Left lung (tissue), 4 donors: ENCODE measurements at regions not wholly inside any gene's neighbourhood (a gene's known extent, or its start where the extent isn't known, plus 50 kb on each side); places are given as distances from the start of the nearest gene placed in this dataset.

Source experiments
- ATAC-seq: fragments of 200-7000 bp; cut with Tn5 transposase; one replicate; pipeline ENCODE4 v1.9.1; 2020; ENCODE audit warnings: moderate library complexity
- DNase-seq, 4 donors: peaks; one replicate each; pipeline ENCODE4 v3.0.0-alpha.2; 2013 to 2020
- H3K27ac ChIP-seq, 2 donors: fragments of 200-600 bp; sonication (generic) in 1 of 2; one replicate each; pipeline versions ENCODE4 v1.5.0 to v1.8.0; 2020 to 2021
- H3K27me3 ChIP-seq, 2 donors: fragments of 200-600 bp; sonication (generic) in 1 of 2; one replicate each; pipeline versions ENCODE4 v1.5.0 to v1.8.0; 2020 to 2021
- H3K36me3 ChIP-seq, 2 donors: fragments of 200-600 bp; sonication (generic) in 1 of 2; one replicate each; pipeline versions ENCODE4 v1.5.0 to v1.8.0; 2020 to 2021
- H3K4me1 ChIP-seq, 2 donors: fragments of 200-600 bp; one replicate each; pipeline ENCODE4 v1.8.0; 2021
- H3K4me3 ChIP-seq, 2 donors: fragments of 200-600 bp; sonication (generic) in 1 of 2; one replicate each; pipeline versions ENCODE4 v1.5.0 to v1.8.0; 2020 to 2021; ENCODE audit warnings: mild to moderate bottlenecking in 1 of 2
- H3K9me3 ChIP-seq, 2 donors: fragments of 200-600 bp; sonication (generic) in 1 of 2; one replicate each; pipeline versions ENCODE4 v1.5.0 to v1.8.0; 2020 to 2021
- CTCF ChIP-seq, 2 donors: fragments of 200-600 bp; sonication (generic) in 1 of 2; IDR thresholded peaks; one replicate each; pipeline versions ENCODE4 v1.5.0 to v1.8.0; 2021; ENCODE audit warnings: antibody characterized with exemption in 2 of 2
- intact Hi-C, 2 donors: fragments of 100-400 bp; cut with DNase I; formaldehyde crosslinking; loops; one replicate each; pipeline versions ENCODE4 v1.11.2 to v1.14.2; 2022
- donor health status: DM: no; HTN: yes; CAD: no.
- donor health status: DM: no; HTN: no; CAD: no.

GRCh38 chr6:156337801-156338200 is 439.4 kb upstream of the ARID1B start:
- no peak overlapping the region for H3K4me3 ChIP-seq
- ATAC-seq (no peak), DNase-seq (no peak)
- H3K27me3 ChIP-seq = no peaks in the 10 kb centered on the region
- H3K4me1 ChIP-seq = no peaks in the 10 kb centered on the region
- H3K36me3 ChIP-seq = no peaks in the 10 kb centered on the region
- TF ChIP-seq CTCF (IDR thresholded peaks at IDR 0.05) = no peak
- intact Hi-C loops = no loop called here
- no peak overlapping the region for H3K27ac ChIP-seq
- peaks cover 0 to 5% of the 10 kb centered on the region in 2 donors for H3K9me3 ChIP-seq

GRCh38 chr6:156336733-156337132 is 440.4 kb upstream of the ARID1B start:
- intact Hi-C loops = no loop called here
- H3K27ac ChIP-seq = no peak overlapping the region
- H3K4me1 ChIP-seq = no peaks in the 10 kb centered on the region
- H3K4me3 ChIP-seq = no peak overlapping the region
- peaks cover 0 to 16% of the 10 kb centered on the region in 2 donors for H3K9me3 ChIP-seq
- ATAC-seq (no peak), DNase-seq (no peak)
- H3K36me3 ChIP-seq = no peaks in the 10 kb centered on the region
- TF ChIP-seq CTCF (IDR thresholded peaks at IDR 0.05) = no peak
- no peaks in the 10 kb centered on the region for H3K27me3 ChIP-seq

- ATAC-seq (no peak), DNase-seq (no peak)
- Histone ChIP-seq H3K4me1 (no peaks in the 10 kb centered on the region), H3K36me3 (no peaks in the 10 kb centered on the region), H3K4me3 (no peak overlapping the region), H3K9me3 (peaks cover 0 to 21% of the 10 kb centered on the region in 2 donors), H3K27ac (no peak overlapping the region), H3K27me3 (no peaks in the 10 kb centered on the region)
- intact Hi-C loops = no loop called here
- no peak for TF ChIP-seq CTCF (IDR thresholded peaks at IDR 0.05)
Measured at GRCh38 chr6:156336089-156336488, 441.1 kb upstream of the ARID1B start.

- Histone ChIP-seq H3K9me3 (peaks cover 0 to 26% of the 10 kb centered on the region in 2 donors), H3K4me1 (no peaks in the 10 kb centered on the region), H3K27ac (no peak overlapping the region), H3K27me3 (no peaks in the 10 kb centered on the region), H3K36me3 (no peaks in the 10 kb centered on the region), H3K4me3 (no peak overlapping the region)
- no peak for DNase-seq
- no peak for TF ChIP-seq CTCF (IDR thresholded peaks at IDR 0.05)
- no peak for ATAC-seq
- intact Hi-C loops = no loop called here
Measured at GRCh38 chr6:156334966-156335365, 442.2 kb upstream of the ARID1B start.

- Histone ChIP-seq H3K4me3 (no peak overlapping the region), H3K36me3 (no peaks in the 10 kb centered on the region), H3K4me1 (no peaks in the 10 kb centered on the region), H3K9me3 (no peaks in the 10 kb centered on the region), H3K27ac (no peak overlapping the region), H3K27me3 (no peaks in the 10 kb centered on the region)
- no peak for TF ChIP-seq CTCF (IDR thresholded peaks at IDR 0.05)
- ATAC-seq = no peak
- intact Hi-C loops = no loop called here
- no peak for DNase-seq
Measured at GRCh38 chr6:156319707-156320106, 457.5 kb upstream of the ARID1B start.
